Stimulated activated CD4-positive, alpha-beta T cell treated with anti-CD3 and anti-CD28 coated beads, Interleukin-1b, Interleukin-23, amount 100 ng/mL, for 4 hours (primary cell): ENCODE measurements at regions not wholly inside any gene's neighbourhood (a gene's known extent, or its start where the extent isn't known, plus 50 kb on each side); places are given as distances from the start of the nearest gene placed in this dataset.

Experiments used
- DNase-seq, 2 donors: peaks; one replicate each; pipeline ENCODE4 v3.0.0-alpha.2; 2020; ENCODE audit warnings: low read depth in 2 of 2

- no peak for DNase-seq
Measured at GRCh38 chr2:8043295-8043694, 638.6 kb upstream of the ID2 start.

- DNase-seq, result no peak
Measured at GRCh38 chr2:8044046-8044594, 637.7 kb upstream of the ID2 start.

- no peak for DNase-seq
Measured at GRCh38 chr2:8045081-8045614, 636.7 kb upstream of the ID2 start.

GRCh38 chr2:8046849-8047248 lies 635.0 kb upstream of the ID2 start:
- DNase-seq, result no peak

- no peak for DNase-seq
Measured at GRCh38 chr2:8049176-8049575, 632.7 kb upstream of the ID2 start.

GRCh38 chr2:8049851-8050571 lies 631.8 kb upstream of the ID2 start:
- DNase-seq, result peak in 1 of 2 donors; percentile 20

- no peak for DNase-seq
Measured at GRCh38 chr2:8053216-8053615, 628.6 kb upstream of the ID2 start.

- DNase-seq, result no peak
Measured at GRCh38 chr2:8054070-8054469, 627.8 kb upstream of the ID2 start.

- DNase-seq, result no peak
Measured at GRCh38 chr2:8058652-8059051, 623.2 kb upstream of the ID2 start.

- no peak for DNase-seq
Measured at GRCh38 chr2:8059255-8059654, 622.6 kb upstream of the ID2 start.

GRCh38 chr2:8059794-8060193 lies 622.1 kb upstream of the ID2 start:
- no peak for DNase-seq

- DNase-seq, result no peak
Measured at GRCh38 chr2:8061219-8061618, 620.6 kb upstream of the ID2 start.

- no peak for DNase-seq
Measured at GRCh38 chr2:8064603-8065002, 617.3 kb upstream of the ID2 start.

- DNase-seq, result no peak
Measured at GRCh38 chr2:8065191-8065590, 616.7 kb upstream of the ID2 start.

GRCh38 chr2:8067784-8068336 lies 614.0 kb upstream of the ID2 start:
- DNase-seq, result no peak

GRCh38 chr2:8072907-8073306 lies 608.9 kb upstream of the ID2 start:
- no peak for DNase-seq

GRCh38 chr2:8073916-8074315 lies 607.9 kb upstream of the ID2 start:
- DNase-seq, result no peak

GRCh38 chr2:8076448-8077342 lies 605.2 kb upstream of the ID2 start:
- no peak for DNase-seq

GRCh38 chr2:8078705-8079104 lies 603.2 kb upstream of the ID2 start:
- DNase-seq, result no peak

- DNase-seq, result no peak
Measured at GRCh38 chr2:8080063-8080462, 601.8 kb upstream of the ID2 start.

GRCh38 chr2:8081130-8081529 lies 600.7 kb upstream of the ID2 start:
- DNase-seq, result no peak

GRCh38 chr2:8082840-8083239 lies 599.0 kb upstream of the ID2 start:
- no peak for DNase-seq
